Fibroblast of skin of back (primary cell): ENCODE measurements at regions not wholly inside any gene's neighbourhood (a gene's known extent, or its start where the extent isn't known, plus 50 kb on each side); places are given as distances from the start of the nearest gene placed in this dataset.

Experiments
- DNase-seq: peaks from one replicate; pipeline ENCODE4 v3.0.0-alpha.2; 2013

GRCh38 chr2:151030663-151031230 is 230.9 kb downstream of the RBM43 start:
- DNase-seq = no peak

GRCh38 chr2:151029406-151030157 is 232.1 kb downstream of the RBM43 start:
- DNase-seq = peak; percentile 49

GRCh38 chr2:151028691-151029176 is 232.9 kb downstream of the RBM43 start:
- DNase-seq = no peak

- no peak for DNase-seq
Observed at GRCh38 chr2:151027151-151027550, 234.5 kb downstream of the RBM43 start.

- no peak for DNase-seq
Observed at GRCh38 chr2:151025816-151026215, 235.8 kb downstream of the RBM43 start.

GRCh38 chr2:151024696-151025251 is 236.9 kb downstream of the RBM43 start:
- no peak for DNase-seq

- DNase-seq = no peak
Observed at GRCh38 chr2:151021747-151022452, 239.8 kb downstream of the RBM43 start.

GRCh38 chr2:151020411-151020810 is 241.3 kb downstream of the RBM43 start:
- no peak for DNase-seq

GRCh38 chr2:151009437-151010175 is 252.1 kb downstream of the RBM43 start:
- no peak for DNase-seq

GRCh38 chr2:151007365-151007764 is 254.3 kb downstream of the RBM43 start:
- DNase-seq = no peak

- no peak for DNase-seq
Observed at GRCh38 chr2:151002959-151003600, 258.6 kb downstream of the RBM43 start.

GRCh38 chr2:150997702-150998440 is 263.8 kb downstream of the RBM43 start:
- peak; percentile 44 for DNase-seq

- DNase-seq = peak; percentile 1
Observed at GRCh38 chr2:150997066-150997465, 264.6 kb downstream of the RBM43 start.

GRCh38 chr2:150994076-150994475 is 267.6 kb downstream of the RBM43 start:
- peak; percentile 2 for DNase-seq

- DNase-seq = no peak
Observed at GRCh38 chr2:150989969-150990368, 271.7 kb downstream of the RBM43 start.

- DNase-seq = no peak
Observed at GRCh38 chr2:150985741-150986140, 275.9 kb downstream of the RBM43 start.

- DNase-seq = no peak
Observed at GRCh38 chr2:150983314-150983897, 278.3 kb downstream of the RBM43 start.

GRCh38 chr2:150981826-150982225 is 279.8 kb downstream of the RBM43 start:
- peak; percentile 9 for DNase-seq

GRCh38 chr2:150978053-150978452 is 283.6 kb downstream of the RBM43 start:
- no peak for DNase-seq

GRCh38 chr2:150977296-150977695 is 284.4 kb downstream of the RBM43 start:
- DNase-seq = no peak

- no peak for DNase-seq
Observed at GRCh38 chr2:150976604-150977003, 285.1 kb downstream of the RBM43 start.
